Stimulated activated CD8-positive, alpha-beta memory T cell treated with anti-CD3 and anti-CD28 coated beads, Interleukin-12 subunit alpha, Interleukin-12 subunit beta, amount 100 ng/mL, for 1 hour (primary cell): ENCODE measurements at regions not wholly inside any gene's neighbourhood (a gene's known extent, or its start where the extent isn't known, plus 50 kb on each side); places are given as distances from the start of the nearest gene placed in this dataset.

ENCODE experiments used
- DNase-seq: peaks from one replicate; pipeline ENCODE4 v3.0.0-alpha.2; 2020; ENCODE audit warnings: low read depth

DNA sequence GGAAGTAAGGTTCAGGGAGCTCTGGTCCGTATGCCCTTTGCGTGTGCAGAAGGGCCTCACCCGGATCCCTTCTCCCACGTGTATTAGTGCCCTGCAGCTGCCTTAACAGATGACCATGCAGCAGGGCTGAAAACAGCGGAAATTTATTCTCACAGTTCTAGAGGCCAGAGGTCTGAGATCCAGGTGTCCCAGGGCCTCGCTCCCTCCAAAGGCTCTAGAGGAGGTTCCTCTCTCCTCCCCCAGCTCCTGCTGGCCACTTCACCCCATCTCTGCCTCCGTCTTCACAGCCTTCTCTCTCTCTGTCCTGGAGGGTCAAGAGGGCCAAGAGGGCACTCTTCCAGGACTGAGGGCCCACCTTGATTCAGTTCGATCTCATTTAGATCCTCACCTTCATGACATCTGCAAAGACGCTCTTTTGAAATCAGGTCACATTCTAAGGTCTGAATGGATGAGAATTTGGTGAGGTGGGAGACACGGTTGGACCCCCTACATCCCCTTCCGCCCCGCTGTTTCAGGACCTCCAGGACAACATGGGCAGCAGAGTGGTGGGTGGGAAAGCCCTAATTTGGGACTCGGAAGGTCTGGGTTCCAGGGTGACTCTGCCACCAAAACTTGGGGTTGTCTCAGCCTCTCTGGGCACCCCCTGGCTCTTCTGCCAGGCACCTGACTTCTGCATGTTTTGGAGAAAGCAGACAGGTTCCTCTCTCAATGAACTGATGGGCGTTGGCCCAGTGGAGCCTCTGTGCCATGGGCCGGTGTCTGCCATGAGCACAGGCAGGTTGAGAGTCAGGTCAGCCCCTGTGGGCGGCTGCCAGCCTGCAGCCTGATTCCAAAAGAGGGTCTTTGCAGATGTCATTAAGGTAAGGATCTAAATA lies 361.2 kb downstream of the SEC14L1 start:
- DNase-seq = no peak

- DNase-seq = no peak
These were observed 362.0 kb downstream of the SEC14L1 start for GRCh38 chr17:77502626-77503292.

GRCh38 chr17:77503293-77503655 lies 362.5 kb downstream of the SEC14L1 start:
- no peak for DNase-seq

DNA sequence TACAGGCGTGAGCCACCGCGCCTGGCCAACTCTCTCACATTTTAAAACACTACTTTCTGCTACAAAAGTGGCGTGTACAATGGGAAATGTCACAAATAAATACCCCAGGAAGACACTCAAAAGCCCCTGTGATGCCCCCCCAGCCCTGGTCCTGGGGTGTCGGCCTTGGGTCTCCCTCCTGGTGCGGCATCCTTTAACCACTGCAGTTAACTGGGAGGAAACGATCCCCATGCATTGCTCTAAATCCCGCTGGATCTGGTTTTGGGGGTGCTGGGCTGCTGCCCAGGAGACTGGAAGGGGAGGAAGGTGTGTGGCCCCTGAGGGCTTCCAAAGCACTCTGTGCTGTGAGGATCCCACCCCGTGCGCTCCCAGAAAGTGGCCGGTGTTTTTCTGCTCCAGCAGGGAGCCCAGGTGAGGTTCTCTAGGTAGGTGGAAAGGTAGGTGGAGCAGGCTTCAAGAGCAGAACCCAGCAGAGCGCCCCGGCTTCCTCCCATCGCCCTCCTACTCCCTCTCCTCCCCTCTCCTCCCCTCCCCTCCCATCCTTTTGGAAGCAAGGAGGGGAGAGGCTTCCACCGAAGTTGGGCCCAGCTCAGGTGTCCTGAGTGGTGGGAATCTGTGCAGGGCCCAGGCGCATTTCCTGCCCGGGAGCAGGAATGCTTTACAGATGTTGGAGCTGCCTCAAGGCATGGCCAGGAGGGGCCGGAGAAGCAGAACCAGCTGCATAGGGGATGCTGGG lies 363.3 kb downstream of the SEC14L1 start:
- DNase-seq = no peak

DNA sequence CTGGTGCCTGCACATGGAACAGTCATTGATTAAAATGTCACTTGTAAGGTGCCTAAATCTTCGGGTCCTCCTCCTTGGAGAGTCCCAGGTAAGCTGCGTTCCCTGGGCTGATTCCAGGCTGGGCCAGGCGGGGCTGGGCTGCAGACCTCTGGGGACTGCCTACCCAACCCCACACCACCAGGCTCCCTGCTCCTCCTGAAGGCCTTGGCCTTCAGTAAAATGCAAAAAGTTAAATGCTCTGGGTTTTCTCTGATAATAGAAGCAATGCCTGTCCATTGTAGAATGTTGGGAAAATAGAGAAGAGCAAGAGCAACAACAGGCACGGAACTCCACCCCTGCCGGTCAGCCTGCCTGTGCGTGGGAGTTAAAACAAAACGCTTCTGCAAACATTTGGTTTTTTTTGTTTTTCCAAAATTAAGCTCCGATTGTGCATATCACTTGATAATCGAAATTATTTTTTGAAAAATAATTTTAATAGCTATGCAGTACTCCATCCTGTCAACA lies 363.9 kb downstream of the SEC14L1 start:
- no peak for DNase-seq

- no peak for DNase-seq
These were observed 364.4 kb downstream of the SEC14L1 start for GRCh38 chr17:77505181-77505639.

DNA sequence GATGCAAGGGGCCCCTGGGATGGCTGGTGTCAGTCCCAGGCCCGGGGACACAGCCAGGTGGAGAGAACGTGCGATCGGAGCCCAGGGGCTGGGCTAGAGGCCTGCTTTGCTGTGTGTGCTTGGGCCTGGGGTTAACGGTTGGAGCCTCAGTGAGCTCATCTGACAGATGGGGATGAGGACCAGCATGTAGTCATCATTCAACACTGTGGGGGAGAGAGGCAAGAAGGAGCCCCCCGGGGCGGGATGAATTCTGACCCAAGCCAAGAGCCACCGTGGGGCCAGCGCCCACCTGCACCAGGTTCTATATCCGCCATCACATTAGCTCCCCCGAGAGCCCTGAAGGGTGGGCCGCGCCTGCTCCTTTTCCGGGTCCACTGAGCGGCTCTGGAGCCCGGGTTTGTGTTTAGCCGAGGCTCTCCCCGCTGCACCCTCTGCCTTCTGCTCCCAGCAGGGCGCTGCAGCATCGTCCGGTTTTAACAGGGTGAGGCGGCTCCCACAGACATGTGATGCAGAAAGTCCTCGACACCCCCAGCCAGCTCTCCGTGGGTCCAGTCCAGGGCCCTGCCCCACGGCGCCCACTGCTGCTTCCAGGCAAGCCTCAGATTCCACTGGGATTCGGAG lies 365.7 kb downstream of the SEC14L1 start:
- DNase-seq = no peak

GRCh38 chr17:77507111-77507885 lies 366.5 kb downstream of the SEC14L1 start:
- no peak for DNase-seq

- no peak for DNase-seq
These were observed 367.4 kb downstream of the SEC14L1 start for GRCh38 chr17:77508047-77508715.

- DNase-seq = no peak
These were observed 368.3 kb downstream of the SEC14L1 start for GRCh38 chr17:77509089-77509488.

DNA sequence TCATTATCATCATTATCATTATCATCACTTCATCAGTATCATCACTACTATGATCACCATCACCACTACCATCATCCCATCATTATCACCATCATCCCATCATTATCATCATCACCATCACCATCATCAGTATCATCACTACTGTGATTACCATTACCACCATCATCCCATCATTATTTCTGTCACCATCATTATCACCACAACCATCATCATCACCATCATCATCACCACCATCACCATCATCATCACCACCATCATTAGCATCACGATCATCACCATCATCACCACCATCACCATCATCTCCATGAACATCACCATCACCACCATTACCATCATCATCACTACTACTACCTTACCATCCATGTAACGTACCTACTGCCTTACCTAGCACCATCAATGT lies 368.8 kb downstream of the SEC14L1 start:
- DNase-seq = no peak

DNA sequence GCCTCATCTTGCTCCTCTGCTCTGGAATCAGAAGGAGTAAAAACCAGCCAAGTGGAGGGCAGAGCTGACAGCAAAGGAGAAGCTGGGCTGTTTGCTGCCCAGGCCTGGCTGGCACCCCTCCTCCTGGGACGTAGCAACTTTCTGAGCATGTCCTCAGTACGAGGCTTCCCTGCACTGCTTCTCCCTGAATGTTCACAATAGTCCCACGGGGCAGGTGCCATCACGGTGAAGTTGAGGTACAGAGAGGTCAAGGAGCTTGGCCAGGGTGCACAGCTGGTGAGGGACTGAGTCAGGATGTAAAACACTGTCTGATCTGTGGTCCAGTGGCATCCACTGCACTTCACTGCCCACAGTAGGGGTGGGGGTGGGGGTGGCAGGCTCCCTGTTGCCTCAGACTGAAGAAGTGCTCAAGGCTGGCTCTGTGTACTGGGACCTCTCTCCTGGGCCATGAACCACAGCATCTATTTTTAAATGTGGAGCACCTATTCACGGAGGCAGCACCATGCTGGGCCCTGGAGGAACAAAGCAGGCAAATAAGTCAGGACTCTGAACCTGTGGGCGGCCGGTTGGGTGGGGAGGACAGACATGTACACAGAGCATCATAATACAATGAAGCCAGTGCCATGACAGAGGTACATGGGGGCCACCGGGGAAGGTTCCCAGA lies 369.5 kb downstream of the SEC14L1 start:
- DNase-seq = no peak

DNA sequence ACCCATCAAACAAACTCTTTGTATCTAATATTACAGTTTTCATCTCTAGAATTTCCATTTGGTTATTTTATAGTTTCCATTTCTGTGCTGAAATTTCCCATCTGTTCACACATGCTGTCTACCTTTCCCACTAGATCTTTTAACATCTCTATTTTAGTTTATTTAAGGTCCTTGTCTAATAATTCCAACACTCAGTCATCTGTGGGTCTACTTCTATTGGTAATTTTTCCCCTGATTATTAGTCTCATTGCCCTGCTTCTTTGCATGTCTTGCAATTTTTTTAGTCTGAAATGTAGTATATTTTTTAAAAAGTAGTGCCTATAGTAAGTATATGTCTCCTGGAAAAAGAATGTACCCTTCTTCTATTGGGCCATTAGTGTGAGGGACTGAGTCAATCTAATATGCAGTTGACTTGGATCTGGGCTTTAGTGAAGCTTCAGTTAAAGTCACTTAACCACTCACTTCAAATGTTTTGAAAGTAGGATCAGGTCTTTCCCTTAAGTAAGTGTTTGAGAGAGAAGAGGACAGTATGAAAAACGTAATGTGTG lies 370.8 kb downstream of the SEC14L1 start:
- no peak for DNase-seq

DNA sequence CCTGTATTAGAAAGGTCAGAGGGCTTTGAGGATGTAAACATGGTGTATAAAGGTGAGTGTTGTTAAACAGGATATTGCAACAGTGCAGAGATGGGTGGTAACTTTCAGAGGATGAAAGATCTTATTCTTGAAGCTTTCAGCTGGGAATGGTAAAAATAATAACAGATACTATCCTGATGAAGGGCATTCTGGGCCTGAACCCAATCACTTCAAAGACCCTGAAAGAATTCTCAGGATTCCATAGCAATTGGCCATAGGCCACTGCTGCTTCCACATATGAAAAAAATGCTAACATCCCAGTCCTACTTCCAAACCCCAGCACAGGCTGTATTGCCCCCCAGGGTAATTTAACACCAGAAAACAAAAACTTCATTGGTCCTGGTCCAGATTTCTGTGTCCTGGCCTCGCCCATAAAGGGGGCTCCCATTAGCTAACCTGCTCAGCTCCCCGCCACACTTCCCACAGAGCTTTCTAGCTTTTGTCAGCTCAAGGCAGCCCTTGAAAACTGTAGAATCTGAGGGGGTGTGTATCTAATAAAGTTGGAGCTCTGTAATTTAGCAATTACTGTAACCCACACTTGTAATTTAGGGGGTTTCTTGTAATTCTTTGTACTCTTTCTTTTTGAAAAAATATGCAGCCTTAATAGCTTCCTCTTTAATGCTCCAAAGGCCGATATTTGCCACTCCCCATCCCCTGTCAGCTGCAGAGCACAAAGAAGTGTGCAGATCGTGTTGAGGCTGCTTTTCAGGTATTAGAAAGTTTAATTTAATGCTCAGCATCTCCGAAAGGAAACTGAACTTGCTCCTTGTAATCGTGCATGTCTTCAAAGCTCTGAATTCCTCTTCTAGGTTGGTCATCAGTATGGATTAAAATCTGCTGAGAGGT lies 371.5 kb downstream of the SEC14L1 start:
- no peak for DNase-seq

- DNase-seq = no peak
These were observed 372.3 kb downstream of the SEC14L1 start for GRCh38 chr17:77513045-77513444.

DNA sequence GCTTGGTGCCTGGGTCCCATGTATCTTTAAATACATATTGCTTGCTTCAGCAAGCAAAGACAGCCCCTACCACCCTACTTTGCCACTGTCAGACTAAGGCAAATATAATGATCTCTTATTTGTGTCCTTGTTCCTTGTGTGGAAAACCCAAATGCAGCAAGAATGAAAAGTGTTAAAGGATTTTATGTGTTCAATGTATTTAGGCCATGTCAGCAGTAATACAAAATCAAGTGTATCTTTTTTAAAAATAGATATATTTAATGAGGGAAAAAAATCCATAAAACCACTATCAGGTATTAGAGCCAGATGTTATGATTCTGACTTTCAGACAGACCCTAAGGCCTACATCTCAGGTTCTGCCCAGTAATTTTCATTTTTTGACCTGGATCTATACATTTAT lies 374.5 kb downstream of the SEC14L1 start:
- DNase-seq = no peak

DNA sequence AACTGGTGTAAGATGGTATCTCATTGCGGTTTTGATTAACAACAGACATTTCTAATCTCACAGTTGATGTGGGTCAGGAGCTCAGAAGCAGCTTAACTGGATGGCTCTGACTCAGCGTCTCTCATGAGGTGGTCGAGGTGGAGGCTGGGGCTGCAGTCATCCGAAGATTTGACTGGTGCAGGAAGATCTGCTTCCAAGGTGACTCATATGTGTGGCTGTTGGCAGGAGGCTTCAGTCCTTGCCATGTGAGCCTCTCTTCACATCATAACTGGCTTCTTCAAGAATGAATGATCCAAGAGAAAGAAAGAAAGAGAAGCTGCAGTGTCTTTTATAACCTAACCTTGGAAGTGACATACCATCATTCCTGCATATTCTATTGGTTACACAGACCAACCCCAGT lies 376.1 kb downstream of the SEC14L1 start:
- DNase-seq = no peak

GRCh38 chr17:77521076-77521475 lies 380.3 kb downstream of the SEC14L1 start:
- DNase-seq = no peak

DNA sequence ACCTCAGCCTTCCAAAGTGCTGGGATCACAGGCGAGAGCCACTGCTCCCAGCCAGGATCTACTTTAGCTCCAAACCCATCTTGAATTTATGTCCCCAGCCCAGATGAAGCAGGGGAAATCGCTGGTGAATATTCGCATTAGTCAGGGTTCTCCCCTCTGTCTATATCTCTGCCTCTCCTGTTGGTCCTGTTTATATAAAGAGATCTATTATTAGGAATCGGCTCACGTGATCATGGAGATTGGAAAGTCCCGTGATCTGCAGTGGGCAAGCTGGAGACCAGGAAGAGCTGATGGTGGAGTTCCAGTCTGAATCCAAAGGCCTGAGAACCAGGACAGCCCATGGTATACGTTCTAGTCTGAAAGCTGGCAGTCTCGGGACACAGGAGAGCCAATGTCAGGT lies 382.8 kb downstream of the SEC14L1 start:
- no peak for DNase-seq
